CD4-positive, alpha-beta T cell treated with Interleukin-4 for 4 hours (primary cell): ENCODE measurements at regions not wholly inside any gene's neighbourhood (a gene's known extent, or its start where the extent isn't known, plus 50 kb on each side); places are given as distances from the start of the nearest gene placed in this dataset.
A peak's percentile ranks its signal among the peaks of the same experiment; 100 is the strongest.
"Not testable (repeated sequence)": the region's sequence is repeated elsewhere in the genome, so short reads cannot be mapped to it uniquely, and the experiment has no call there.

Experiments used
- DNase-seq: peaks from one replicate; pipeline ENCODE4 v3.0.0-alpha.2; 2020

DNA sequence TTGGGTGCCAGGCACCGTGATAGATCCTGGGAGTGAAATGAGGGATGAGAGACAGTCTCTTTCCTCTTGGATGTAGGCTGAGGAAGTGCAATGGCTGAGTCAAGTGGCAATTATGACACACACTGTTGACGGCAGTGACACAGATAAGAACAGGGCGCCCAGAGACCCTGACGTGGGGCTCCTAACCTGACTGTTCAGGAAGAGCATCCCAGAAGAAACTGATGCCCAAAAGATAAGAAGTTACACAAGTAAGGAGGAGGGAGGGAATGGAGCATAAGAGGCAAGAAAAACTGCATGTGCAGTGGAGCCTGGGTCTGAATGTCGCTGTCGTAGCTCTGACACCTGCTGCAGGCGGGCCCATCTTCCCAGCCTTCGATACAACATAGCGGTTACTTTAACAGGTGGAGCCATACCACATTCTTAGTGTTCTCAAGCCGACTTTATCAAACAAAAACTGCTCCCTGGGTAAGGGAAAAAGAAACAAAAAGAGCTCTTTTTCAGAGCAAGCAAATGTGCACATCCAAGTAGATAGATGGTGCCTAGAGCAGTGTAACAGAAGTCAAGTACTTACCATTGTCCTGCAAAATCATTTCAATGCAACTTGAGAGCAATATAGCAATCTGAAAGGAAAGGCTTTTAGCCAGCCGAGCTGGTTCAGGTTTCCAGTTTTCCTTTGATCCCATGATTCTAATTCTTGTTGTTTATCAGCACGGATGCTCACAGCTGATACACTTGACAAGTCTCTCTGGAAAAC is 463.9 kb upstream of the JARID2 start:
- no peak for DNase-seq

DNA sequence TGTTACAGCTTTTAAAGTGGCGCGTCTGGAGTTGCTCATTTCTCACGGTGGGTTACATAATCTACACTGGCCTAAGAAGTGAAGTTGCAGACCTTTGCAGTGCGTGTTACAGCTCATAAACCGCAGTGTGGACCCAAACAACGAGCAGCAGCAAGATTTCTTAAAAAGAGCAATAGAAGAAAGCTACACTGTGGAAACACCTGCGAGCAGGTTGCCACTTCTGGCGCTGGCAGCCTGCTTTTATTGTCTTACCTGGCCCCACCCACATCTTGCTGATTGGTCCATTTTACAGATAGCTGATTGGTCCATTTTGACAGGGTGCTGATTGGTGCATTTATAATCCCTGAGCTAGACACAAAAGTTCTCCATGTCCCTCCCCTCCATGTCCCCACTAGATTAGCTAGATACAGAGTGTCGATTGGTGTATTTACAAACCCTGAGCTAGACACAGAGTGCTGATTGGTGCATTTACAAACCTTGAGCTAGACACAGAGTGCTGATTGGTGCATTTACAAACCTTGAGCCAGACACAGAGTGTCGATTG is 462.9 kb upstream of the JARID2 start:
- not testable (repeated sequence) for DNase-seq

DNA sequence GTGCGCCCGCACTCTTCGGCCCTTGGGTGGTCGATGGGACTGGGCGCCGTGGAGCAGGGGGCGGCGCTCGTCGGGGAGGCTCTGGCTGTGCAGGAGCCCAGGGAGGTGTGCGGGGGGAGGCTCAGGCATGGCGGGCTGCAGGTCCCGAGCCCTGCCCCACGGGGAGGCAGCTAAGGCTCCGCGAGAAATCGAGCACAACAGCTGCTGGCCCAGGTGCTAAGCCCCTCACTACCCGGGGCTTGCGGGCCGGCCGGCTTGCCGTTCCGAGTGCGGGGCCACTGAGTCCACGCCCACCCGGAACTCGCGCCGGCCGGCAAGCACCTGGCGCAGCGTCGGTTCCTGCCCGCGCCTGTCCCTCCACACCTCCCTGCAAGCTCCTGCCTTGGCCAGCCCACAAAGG is 462.3 kb upstream of the JARID2 start:
- DNase-seq = no peak

DNA sequence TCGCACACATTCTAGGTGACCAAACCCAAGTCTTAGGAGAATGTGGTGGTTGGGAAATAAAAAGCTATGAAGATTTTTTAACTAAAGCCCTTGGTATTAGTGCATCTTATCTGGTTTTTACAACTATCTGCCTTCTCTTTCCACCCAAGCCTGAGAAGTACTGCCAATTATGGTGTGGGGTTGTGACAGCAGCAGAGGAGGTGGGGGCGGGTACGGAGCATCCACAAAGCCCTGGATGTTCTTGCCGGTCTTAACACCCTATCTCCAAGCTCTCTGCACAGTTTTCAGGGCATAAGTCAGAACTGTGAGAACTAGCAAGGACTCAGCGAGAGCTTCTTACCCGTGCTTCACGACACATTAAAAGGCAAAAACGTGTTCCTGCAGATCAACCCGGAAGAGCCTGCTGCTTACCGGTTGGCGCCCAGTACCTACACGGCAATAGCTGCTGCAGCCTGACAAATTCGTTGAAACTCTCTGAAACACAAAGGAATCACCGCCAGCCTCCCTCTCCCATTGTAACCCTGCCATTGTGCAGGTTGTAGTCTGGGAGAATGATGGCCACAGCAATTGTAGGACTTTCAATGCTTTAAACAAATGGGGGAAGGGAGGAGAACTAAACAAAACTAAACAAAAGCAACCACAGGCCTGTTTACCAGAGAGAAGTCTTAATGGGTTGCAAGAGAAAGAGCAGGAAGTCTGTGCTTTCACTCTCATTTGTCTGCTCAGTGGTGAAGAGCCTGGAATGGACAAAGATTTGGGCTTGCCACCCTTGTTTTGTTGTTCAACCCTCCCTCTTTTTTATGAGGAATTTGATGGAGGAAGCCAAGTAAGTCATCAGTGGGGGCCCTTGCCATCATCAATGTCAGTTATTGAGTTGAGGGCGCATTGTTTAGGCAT is 461.0 kb upstream of the JARID2 start:
- peak; percentile 10 for DNase-seq

DNA sequence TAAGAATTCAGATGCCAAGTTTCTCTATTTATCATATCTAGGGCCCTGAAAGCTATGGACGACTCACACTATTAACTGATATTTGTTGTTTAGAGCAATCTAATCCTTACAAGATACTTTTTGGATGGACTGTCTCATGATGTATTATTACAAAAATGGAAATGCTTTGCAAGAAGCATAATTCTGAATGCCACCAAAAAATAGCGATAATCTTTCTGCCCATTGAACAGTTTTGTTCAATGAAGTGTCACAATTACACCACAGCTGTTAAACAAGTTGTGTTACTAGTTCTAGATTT is 460.4 kb upstream of the JARID2 start:
- DNase-seq = no peak

DNA sequence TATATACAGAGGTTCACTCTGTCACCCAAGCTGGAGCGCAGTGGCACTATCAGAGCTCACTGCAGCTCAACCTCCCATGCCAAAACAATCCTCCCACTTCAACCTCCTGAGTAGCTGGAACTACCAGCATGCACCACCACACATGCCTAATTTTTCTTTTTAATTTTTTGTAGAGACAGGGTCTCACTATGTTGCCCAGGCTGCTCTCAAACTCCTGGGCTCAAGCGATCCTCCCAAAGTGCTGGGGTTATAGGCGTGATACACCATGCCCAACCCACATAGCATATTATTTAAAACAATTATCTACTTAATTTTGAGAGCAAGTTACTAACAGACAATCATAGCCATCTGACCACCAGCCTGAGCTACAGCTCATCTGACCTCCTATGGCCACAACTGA is 459.9 kb upstream of the JARID2 start:
- DNase-seq = no peak

DNA sequence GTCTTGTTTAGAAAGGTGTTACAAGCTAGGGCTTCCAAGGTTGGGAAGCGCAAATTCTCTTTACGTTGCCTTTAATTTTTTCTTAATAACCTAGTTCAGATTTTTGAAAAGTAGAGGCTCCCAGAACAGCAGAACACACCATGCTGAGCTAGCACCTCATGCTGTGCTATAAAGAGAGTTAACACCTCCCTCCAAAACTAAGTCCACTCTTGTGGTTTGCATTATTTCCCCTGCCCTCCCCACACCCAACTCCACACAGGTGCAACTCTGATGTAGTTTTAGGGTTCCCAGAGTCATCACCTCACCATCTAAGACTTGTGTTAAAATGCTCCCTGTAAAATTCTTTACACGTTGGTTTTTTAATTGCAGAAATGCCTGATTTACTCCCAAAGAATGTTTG is 459.4 kb upstream of the JARID2 start:
- DNase-seq = no peak

DNA sequence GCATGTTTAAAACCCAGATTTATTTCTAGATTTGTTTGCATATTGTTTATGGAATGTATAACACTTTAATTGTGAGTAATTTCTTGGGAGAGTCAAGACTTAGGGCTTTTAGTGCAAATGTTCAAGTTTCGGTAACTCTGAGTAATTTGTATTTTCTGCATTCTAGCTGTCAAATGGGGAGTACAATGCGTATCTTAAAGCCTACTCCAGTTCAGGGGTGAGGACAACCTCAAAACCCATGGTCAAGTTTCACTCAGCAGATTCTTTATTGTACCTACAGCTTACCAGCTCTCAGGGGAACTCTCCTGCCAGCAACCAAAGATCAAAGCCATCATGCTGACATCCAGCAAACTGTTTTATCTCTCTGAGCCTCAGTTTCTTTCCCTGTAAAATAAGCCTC is 458.6 kb upstream of the JARID2 start:
- DNase-seq = no peak

DNA sequence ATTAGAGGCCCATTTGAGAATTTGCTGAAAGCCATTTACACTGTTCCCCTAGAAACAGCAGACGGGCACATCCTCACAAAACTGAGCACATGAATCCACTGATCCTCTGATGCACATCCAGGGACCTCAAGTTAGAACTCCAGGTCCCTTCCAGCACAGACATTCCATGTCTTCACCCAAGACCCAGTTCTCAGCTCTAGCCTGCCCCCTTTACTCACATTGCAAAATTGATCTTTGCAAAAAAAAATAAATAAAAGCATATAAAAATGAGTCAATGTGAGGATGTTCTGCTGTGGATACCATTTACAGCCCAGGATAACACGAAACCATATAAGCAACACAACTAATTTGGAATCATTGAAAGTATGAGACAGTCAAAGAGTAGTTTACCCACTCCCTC is 458.2 kb upstream of the JARID2 start:
- DNase-seq = no peak

DNA sequence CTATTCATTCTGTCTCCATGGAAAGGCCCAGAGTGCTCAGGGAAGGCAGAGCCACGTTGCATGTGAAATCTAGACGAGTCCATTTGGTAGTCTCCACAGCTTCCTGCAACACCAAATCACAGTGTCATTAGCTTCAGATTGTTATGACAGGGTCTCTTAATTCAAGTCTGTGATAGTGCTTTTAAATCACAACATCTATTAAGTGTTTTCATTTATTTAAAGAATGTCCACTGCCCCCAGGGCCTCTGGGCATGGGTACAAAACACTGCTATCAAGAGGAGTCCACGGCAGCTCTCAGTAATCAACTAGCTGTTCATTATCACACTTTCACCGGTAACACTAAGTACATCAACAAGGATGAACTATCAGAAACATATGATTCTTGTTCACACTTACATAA is 455.9 kb upstream of the JARID2 start:
- no peak for DNase-seq

DNA sequence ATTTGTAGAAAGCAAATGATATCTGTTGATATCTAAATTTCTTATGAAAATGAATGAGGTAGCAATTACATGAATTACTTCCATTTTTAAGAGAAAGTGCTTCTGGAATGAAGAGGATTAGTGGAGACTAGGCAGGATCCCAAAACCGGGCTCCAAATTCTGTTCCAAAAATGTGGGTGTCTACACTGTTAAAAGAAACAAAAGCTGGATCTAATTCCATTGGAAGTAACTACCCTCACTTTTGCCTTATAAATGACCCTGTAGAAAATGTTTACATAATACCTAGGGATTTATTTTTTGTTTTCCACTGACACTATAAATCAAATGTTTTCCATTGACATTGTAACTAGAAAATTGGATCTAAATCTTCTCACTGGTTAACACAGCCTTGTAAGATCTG is 454.9 kb upstream of the JARID2 start:
- no peak for DNase-seq

DNA sequence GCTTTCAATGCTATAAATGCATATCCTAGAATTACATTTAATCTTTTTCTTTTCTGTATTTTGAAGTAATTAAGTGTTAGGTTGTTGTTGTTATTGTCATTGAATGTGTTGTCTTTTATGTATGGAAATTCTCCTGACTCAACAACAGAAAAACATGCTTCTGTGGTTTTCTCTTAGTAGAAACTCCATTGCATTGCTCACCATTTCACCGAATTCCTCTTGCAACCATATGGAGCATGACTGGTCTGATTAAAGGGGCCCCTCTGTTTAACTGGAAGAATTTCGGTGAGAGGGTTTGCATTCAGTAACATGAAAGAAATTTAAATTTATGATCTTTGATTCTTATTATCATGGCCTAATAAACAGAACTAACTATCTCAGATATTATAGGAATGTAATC is 454.3 kb upstream of the JARID2 start:
- no peak for DNase-seq

DNA sequence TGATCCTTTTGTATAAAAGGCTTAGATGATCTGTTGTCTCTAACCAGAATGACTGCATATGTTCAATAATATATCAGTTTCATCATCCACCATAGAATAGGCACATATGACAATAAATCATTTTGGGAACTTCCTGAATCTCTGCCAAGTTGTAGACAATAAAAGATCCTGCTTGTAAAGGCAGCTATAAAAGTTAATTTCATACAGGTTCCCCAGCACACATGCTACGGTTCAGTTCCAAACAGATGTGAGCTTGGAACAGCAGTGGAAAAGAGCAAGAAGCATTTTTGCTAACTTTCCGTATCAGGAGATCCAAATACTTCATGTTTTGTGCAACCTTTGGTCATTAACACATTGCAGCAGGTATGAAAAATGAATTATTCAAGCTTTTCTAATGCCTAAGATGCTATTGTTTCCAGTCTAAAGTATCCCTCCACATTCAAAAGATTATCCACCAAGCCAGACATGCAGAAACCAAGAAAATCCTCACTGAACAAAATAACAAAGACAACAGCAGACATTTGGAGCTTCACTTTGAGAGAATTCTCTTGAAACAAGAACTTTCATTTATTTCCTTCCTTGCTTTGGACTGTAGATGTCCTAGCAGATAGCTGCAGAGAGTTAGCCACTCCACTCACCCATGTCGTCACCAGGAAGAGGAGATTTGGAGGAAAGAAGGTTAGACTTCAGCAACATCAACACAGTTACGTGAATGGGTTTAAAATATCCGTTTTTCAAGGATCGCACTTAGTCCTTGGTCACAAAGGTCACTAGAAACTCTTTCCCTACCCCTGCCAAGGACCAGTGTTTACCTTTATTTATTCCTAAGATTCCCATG is 453.5 kb upstream of the JARID2 start:
- no peak for DNase-seq

DNA sequence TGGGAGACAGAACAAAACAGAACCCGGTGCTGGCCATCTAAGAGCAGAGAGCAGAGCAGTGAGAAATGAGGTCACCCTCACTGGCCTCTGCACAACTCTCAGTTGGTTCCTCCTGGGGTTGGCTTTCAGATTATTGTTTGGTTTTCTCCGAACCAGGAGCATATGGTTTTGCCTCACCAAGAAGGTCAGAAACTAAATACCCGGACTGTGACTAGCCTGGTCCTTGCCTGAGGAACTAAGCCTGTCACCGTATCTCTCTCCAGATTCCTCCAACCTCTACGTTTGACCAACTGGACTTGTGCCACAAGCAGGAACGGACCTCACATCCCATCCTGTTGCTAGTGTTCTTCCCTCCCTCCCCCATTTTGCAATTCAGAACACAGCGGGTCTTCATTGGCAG is 450.4 kb upstream of the JARID2 start:
- no peak for DNase-seq

DNA sequence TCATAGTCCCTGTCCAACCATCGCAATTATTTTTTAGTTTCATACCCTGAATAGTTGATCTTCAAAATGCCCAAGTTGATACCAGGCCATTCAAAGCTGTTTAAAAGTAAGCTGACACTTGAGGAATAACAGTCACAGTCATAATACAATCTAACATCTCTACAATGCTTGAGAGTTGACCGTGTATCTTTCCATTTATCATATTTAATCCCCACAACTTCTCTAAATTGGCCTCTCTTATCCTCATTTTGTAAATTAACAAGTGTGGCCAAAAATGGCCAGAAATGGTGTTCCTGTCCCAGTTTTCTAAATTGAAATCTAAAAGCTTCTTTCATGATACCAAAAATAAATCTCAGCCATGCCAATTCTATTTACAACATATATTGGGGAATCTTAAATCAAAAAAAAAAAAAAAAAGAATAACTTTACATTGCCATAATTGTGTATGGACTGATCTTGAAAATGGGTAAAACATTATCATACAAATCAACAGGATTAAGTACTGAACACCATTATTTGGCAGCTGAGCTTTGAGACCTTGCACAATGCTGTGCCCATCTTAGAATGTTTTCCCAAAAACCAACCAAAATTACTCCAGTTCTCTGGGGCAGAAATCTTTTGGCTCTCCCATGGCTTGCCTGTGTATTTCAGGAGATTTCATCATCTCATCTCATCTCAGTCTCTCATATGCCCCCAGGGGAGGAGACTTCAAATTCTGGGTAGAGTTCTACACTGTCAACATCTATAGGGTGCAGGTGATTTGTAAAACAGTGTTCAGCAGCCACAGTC is 448.7 kb upstream of the JARID2 start:
- DNase-seq = no peak

DNA sequence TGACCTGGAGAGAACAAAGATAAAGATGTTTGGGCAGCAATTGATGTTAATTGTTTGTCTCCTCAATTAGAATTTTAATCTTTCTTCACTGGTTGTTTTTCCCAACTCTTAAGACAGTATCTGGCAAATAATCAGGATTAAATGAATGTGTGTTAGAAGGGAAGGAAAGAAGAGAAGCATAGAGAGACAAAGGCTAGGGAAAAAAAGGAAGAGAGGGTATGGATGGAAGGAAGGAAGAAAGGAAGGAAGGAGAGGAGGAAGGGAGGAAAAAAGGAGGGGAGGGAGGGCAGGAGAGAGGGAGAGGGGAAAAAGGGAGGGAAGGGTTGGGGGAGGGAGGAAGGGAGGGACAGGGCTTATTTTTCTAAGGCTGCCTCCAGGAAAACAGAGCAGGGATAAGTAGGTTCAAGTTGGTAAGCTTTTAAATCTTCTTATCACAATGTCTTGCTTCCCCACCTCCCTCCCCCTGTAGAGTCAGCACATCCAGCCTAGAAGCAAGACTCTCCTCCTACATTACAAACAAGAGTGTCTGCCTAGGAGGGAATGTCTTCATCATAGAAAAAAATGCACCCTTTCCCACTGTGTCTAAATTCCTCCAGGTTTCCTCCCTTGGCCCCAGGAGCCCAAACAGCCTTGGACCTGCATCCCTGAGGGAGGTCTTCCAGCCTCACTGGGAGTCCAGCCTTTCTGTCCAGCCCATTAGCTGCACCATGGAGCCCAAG is 447.8 kb upstream of the JARID2 start:
- DNase-seq = no peak

DNA sequence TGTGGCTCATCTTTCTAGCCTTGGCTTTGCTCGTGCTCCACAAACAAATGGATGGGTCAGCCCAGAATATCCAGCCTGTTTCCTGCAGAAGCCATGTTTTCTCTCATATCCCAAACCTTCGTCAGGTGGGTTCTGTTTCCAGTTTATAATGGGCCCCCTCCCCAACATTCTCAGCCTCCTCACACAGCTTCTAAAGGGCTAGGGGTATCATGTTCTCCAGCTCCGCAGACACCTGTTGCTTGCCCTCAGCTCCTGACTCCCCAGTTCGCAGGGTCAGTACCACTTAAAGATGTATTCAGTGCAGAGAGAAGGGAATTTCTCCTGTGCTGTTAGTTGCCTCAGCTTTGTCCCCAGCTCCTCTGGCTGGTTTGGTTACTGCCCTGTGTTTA is 447.3 kb upstream of the JARID2 start:
- DNase-seq = no peak

DNA sequence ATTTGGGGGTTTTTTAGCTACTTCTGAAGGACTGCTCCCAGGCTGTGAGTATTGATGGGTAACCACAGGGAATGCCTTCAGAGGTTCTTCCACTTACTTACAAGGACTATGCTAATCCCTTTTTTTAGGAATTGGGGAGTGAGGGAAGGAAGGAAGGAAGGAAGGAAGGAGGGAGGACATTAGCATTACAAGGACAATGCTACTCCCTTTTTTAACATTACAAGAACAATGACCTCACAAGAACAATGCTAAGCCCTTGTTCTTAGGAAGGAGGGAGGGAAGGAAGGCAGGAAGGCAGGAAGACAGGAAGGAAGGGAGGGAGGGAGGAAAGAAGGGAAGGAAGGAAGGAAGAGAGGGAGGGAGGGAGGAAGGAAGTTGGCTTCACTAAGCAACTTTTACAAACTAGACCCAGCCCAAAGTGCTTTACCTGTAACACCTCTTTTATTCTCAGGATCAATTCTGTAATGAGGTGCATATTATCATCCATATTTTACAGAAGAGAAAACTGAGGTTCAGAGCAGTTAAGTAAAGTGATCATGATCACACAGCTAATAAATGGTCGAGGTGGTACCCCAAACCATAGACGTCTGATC is 446.8 kb upstream of the JARID2 start:
- DNase-seq = no peak

DNA sequence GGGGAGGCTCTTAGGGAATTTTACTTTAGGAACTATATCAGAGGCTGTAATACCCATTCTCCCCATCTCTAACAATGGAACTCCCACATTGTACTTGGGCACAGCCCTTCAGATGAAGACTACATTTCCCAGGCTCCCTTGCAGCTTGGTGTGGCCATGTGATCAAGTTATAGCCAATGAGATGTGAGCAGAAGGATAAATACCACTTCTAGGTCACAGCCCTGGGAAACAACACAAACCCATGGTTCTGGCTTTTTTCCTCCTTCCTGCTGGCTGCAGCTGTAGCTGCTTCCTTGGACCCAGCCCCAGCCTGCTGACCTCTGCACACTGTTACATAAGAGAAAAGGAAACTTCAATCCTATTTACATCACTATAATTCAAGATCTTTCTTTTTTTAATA is 445.9 kb upstream of the JARID2 start:
- peak; percentile 37 for DNase-seq

DNA sequence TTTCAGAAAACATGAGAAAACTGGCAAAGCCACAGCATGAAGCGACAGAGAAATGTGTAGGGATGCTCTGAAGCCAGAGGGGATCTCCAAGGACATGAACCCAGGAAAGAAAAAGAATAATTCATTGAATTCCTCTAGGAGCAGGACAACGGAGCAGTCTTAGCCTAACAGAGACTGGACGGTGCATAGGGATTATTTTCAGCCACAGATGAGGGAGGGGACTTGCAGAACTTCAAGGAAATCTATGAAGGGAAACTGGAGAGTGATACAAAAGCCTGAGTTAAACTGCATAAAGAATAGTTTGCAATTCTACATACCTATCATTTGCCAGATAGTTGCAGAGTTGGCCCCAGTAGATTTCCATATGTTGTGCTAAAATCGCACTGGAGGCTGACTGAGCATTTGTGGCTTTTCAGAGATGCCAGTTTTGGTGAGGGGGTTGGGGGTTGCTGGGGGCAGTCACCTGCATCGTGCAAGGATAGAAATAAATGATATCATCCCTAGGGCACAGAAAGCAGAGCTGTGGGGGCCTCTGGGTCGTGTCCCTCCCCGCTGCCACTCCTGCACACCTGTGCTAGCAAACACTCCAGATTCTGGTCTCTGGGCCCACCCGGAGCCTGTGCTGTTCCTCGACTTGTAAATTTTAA is 443.2 kb upstream of the JARID2 start:
- no peak for DNase-seq
